ENCODE measurements at regions not wholly inside any gene's neighbourhood (a gene's known extent, or its start where the extent isn't known, plus 50 kb on each side); places are given as distances from the start of the nearest gene placed in this dataset.

DNA sequence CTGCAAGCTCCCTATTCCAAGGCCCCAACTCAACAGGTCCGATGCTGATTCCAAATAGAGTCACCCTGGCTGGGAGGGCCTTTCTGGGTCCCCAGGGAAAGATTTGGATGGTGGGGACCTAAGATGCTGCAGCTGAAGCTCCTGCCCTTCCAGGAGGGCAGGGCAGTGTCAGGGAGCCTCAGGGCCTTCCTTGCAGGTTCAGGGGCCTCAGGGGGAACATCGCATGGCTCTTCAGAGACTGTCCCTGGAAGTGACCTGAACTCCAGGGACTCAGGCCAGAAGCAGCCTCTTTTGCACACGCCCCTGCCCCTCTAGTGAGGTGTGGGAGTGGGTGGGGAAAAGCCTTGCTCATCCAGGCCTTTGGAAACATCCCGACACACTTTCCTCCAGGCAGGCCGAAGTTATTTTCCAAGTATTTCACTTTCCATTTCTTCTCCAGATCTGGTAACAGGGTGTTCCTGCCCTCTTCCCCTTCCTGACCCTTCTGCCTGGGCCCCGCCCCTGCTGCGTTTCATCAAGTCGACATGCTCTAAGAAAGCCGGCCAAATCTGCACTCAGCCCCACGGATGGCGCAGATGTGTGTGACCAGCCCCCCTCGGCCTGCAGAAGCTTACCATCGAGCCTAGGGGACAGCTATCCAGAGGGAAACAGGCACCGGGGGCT, 159.5 kb downstream of the FGF18 start:
- TF ChIP-seq ZBTB21 (CRISPR knock-in tag; IDR thresholded peaks at IDR 0.05; ENCODE audit: borderline replicate concordance), result no peak
- TF ChIP-seq, protein P1, sequence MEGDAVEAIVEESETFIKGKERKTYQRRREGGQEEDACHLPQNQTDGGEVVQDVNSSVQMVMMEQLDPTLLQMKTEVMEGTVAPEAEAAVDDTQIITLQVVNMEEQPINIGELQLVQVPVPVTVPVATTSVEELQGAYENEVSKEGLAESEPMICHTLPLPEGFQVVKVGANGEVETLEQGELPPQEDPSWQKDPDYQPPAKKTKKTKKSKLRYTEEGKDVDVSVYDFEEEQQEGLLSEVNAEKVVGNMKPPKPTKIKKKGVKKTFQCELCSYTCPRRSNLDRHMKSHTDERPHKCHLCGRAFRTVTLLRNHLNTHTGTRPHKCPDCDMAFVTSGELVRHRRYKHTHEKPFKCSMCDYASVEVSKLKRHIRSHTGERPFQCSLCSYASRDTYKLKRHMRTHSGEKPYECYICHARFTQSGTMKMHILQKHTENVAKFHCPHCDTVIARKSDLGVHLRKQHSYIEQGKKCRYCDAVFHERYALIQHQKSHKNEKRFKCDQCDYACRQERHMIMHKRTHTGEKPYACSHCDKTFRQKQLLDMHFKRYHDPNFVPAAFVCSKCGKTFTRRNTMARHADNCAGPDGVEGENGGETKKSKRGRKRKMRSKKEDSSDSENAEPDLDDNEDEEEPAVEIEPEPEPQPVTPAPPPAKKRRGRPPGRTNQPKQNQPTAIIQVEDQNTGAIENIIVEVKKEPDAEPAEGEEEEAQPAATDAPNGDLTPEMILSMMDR (IDR thresholded peaks at IDR 0.05), result no peak
- TF ChIP-seq, protein P2, sequence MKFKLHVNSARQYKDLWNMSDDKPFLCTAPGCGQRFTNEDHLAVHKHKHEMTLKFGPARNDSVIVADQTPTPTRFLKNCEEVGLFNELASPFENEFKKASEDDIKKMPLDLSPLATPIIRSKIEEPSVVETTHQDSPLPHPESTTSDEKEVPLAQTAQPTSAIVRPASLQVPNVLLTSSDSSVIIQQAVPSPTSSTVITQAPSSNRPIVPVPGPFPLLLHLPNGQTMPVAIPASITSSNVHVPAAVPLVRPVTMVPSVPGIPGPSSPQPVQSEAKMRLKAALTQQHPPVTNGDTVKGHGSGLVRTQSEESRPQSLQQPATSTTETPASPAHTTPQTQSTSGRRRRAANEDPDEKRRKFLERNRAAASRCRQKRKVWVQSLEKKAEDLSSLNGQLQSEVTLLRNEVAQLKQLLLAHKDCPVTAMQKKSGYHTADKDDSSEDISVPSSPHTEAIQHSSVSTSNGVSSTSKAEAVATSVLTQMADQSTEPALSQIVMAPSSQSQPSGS (CRISPR knock-in tag; IDR thresholded peaks at IDR 0.05; ENCODE audit: borderline replicate concordance, low read depth), result no peak
- no peak for TF ChIP-seq ZNF138 (CRISPR knock-in tag; conservative IDR thresholded peaks at IDR 0.05)
- TF ChIP-seq ELF4 (CRISPR knock-in tag; IDR thresholded peaks at IDR 0.05; ENCODE audit: low read depth), result no peak
- no peak for TF ChIP-seq ATF1 (CRISPR knock-in tag; IDR thresholded peaks at IDR 0.05)
- no peak for TF ChIP-seq CREB1 (CRISPR knock-in tag; IDR thresholded peaks at IDR 0.05)
- TF ChIP-seq, protein P3, sequence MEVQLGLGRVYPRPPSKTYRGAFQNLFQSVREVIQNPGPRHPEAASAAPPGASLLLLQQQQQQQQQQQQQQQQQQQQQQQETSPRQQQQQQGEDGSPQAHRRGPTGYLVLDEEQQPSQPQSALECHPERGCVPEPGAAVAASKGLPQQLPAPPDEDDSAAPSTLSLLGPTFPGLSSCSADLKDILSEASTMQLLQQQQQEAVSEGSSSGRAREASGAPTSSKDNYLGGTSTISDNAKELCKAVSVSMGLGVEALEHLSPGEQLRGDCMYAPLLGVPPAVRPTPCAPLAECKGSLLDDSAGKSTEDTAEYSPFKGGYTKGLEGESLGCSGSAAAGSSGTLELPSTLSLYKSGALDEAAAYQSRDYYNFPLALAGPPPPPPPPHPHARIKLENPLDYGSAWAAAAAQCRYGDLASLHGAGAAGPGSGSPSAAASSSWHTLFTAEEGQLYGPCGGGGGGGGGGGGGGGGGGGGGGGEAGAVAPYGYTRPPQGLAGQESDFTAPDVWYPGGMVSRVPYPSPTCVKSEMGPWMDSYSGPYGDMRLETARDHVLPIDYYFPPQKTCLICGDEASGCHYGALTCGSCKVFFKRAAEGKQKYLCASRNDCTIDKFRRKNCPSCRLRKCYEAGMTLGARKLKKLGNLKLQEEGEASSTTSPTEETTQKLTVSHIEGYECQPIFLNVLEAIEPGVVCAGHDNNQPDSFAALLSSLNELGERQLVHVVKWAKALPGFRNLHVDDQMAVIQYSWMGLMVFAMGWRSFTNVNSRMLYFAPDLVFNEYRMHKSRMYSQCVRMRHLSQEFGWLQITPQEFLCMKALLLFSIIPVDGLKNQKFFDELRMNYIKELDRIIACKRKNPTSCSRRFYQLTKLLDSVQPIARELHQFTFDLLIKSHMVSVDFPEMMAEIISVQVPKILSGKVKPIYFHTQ (CRISPR knock-in tag; IDR thresholded peaks at IDR 0.05), result no peak
- TF ChIP-seq, protein P4, sequence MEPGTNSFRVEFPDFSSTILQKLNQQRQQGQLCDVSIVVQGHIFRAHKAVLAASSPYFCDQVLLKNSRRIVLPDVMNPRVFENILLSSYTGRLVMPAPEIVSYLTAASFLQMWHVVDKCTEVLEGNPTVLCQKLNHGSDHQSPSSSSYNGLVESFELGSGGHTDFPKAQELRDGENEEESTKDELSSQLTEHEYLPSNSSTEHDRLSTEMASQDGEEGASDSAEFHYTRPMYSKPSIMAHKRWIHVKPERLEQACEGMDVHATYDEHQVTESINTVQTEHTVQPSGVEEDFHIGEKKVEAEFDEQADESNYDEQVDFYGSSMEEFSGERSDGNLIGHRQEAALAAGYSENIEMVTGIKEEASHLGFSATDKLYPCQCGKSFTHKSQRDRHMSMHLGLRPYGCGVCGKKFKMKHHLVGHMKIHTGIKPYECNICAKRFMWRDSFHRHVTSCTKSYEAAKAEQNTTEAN (CRISPR knock-in tag; IDR thresholded peaks at IDR 0.05), result no peak
- no peak for TF ChIP-seq SP1 (CRISPR knock-in tag; conservative IDR thresholded peaks at IDR 0.05)
- TF ChIP-seq, protein P5, sequence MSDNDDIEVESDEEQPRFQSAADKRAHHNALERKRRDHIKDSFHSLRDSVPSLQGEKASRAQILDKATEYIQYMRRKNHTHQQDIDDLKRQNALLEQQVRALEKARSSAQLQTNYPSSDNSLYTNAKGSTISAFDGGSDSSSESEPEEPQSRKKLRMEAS (CRISPR knock-in tag; IDR thresholded peaks at IDR 0.05), result no peak
- TF ChIP-seq, protein P6, sequence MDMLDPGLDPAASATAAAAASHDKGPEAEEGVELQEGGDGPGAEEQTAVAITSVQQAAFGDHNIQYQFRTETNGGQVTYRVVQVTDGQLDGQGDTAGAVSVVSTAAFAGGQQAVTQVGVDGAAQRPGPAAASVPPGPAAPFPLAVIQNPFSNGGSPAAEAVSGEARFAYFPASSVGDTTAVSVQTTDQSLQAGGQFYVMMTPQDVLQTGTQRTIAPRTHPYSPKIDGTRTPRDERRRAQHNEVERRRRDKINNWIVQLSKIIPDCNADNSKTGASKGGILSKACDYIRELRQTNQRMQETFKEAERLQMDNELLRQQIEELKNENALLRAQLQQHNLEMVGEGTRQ (CRISPR knock-in tag; IDR thresholded peaks at IDR 0.05), result no peak
- TF ChIP-seq NR1H2 (CRISPR knock-in tag; IDR thresholded peaks at IDR 0.05), result no peak

All from WTC11 (cell line).